Thyroid gland (tissue), 4 donors: ENCODE measurements at regions not wholly inside any gene's neighbourhood (a gene's known extent, or its start where the extent isn't known, plus 50 kb on each side); places are given as distances from the start of the nearest gene placed in this dataset.

Experiments used
- POLR2A ChIP-seq, 2 donors: fragments of 450-650 bp; IDR thresholded peaks; one replicate each; pipeline ENCODE4 v1.6.1; 2017; ENCODE audit warnings: antibody characterized with exemption in 2 of 2, mild to moderate bottlenecking in 2 of 2, moderate library complexity in 1 of 2
- TF ChIP-seq, protein P1 (sequence below), 6 experiments: fragments of 200-600 bp in 3 of 6; fragments of 450-650 bp in 3 of 6; sonication (generic) in 3 of 6; IDR thresholded peaks; one replicate each; pipeline ENCODE4 v1.5.1; 2016 to 2019; ENCODE audit warnings: antibody characterized with exemption in 6 of 6, mild to moderate bottlenecking in 2 of 6, inconsistent platforms in 1 of 6, moderate library complexity in 1 of 6

DNA sequence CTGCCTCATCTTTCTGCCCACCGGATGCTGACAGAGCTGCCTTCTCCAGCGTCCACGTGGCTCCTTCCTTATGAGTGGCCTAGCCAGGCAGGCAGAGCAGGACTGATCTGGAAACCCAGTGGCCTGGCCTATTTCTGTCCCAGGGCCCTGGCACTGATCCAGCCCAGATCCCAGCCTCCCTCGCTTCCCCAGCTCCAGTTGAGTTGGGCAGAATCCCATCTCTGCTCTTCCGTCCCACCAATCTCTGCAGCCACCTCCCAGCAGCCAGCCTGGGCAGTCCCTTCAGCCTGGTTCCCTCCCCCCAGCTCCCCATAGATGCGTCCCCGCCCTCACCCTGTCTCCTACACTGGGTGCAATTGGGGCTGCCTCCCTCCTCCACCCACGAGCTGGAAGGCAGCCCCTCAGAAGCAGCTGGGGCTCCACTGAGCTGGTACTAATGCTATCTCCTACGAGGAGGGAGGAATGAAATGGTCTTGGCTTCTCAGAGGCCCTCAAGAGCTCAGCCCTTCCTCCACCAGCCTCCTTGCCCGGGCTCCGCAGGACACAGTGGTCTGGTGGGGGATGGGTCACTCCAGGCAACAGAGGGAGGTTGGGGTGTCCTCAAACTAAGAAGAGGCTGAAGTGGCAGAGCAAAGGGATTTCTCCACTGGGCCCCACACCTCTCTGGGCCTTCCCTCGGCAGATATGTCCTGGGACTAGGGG, 94.2 kb downstream of the PJA1 start:
- TF ChIP-seq, protein P1, sequence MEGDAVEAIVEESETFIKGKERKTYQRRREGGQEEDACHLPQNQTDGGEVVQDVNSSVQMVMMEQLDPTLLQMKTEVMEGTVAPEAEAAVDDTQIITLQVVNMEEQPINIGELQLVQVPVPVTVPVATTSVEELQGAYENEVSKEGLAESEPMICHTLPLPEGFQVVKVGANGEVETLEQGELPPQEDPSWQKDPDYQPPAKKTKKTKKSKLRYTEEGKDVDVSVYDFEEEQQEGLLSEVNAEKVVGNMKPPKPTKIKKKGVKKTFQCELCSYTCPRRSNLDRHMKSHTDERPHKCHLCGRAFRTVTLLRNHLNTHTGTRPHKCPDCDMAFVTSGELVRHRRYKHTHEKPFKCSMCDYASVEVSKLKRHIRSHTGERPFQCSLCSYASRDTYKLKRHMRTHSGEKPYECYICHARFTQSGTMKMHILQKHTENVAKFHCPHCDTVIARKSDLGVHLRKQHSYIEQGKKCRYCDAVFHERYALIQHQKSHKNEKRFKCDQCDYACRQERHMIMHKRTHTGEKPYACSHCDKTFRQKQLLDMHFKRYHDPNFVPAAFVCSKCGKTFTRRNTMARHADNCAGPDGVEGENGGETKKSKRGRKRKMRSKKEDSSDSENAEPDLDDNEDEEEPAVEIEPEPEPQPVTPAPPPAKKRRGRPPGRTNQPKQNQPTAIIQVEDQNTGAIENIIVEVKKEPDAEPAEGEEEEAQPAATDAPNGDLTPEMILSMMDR (IDR thresholded peaks at IDR 0.05), result no peak
- no peak for TF ChIP-seq POLR2A (IDR thresholded peaks at IDR 0.05)
